ENCODE measurements at regions not wholly inside any gene's neighbourhood (a gene's known extent, or its start where the extent isn't known, plus 50 kb on each side); places are given as distances from the start of the nearest gene placed in this dataset.

DNA sequence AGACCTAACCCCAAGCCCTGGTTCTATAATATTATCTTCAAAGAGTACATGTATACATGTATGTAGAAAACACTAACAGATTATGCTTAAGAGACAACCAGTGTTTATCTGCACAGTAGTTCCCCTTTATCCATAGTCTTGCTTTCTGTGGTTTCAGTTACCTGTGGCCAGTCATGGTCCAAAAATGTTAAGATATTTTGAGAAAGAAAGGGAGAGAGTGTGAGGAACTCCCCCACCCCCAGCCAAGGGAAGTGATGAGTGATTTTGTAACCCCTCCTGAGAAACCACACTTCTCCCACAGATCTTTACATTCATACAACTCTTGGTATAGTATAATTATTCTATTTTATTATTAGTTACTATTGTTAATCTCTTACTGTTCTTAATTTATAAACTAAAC is 77.3 kb upstream of the CNTN1 start:
- TF ChIP-seq, protein P1, sequence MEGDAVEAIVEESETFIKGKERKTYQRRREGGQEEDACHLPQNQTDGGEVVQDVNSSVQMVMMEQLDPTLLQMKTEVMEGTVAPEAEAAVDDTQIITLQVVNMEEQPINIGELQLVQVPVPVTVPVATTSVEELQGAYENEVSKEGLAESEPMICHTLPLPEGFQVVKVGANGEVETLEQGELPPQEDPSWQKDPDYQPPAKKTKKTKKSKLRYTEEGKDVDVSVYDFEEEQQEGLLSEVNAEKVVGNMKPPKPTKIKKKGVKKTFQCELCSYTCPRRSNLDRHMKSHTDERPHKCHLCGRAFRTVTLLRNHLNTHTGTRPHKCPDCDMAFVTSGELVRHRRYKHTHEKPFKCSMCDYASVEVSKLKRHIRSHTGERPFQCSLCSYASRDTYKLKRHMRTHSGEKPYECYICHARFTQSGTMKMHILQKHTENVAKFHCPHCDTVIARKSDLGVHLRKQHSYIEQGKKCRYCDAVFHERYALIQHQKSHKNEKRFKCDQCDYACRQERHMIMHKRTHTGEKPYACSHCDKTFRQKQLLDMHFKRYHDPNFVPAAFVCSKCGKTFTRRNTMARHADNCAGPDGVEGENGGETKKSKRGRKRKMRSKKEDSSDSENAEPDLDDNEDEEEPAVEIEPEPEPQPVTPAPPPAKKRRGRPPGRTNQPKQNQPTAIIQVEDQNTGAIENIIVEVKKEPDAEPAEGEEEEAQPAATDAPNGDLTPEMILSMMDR (conservative IDR thresholded peaks at IDR 0.05; ENCODE audit: low read depth in 2 of 2), result no peak
- TF ChIP-seq EZH2 (IDR thresholded peaks at IDR 0.05; ENCODE audit: low read depth, unreplicated experiment) (no peak), POLR2AphosphoS5 (IDR thresholded peaks at IDR 0.05; ENCODE audit: low read depth) (no peak), EZH2phosphoT487 (IDR thresholded peaks at IDR 0.05; ENCODE audit: unreplicated experiment) (no peak), CREB1 (CRISPR knock-in tag; IDR thresholded peaks at IDR 0.05; ENCODE audit: low read depth) (no peak), STAT1 (IDR thresholded peaks at IDR 0.05; ENCODE audit: unreplicated experiment) (no peak)
- TF ChIP-seq, protein P2, sequence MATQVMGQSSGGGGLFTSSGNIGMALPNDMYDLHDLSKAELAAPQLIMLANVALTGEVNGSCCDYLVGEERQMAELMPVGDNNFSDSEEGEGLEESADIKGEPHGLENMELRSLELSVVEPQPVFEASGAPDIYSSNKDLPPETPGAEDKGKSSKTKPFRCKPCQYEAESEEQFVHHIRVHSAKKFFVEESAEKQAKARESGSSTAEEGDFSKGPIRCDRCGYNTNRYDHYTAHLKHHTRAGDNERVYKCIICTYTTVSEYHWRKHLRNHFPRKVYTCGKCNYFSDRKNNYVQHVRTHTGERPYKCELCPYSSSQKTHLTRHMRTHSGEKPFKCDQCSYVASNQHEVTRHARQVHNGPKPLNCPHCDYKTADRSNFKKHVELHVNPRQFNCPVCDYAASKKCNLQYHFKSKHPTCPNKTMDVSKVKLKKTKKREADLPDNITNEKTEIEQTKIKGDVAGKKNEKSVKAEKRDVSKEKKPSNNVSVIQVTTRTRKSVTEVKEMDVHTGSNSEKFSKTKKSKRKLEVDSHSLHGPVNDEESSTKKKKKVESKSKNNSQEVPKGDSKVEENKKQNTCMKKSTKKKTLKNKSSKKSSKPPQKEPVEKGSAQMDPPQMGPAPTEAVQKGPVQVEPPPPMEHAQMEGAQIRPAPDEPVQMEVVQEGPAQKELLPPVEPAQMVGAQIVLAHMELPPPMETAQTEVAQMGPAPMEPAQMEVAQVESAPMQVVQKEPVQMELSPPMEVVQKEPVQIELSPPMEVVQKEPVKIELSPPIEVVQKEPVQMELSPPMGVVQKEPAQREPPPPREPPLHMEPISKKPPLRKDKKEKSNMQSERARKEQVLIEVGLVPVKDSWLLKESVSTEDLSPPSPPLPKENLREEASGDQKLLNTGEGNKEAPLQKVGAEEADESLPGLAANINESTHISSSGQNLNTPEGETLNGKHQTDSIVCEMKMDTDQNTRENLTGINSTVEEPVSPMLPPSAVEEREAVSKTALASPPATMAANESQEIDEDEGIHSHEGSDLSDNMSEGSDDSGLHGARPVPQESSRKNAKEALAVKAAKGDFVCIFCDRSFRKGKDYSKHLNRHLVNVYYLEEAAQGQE (IDR thresholded peaks at IDR 0.05; ENCODE audit: unreplicated experiment), result no peak
- TF ChIP-seq, protein P3, sequence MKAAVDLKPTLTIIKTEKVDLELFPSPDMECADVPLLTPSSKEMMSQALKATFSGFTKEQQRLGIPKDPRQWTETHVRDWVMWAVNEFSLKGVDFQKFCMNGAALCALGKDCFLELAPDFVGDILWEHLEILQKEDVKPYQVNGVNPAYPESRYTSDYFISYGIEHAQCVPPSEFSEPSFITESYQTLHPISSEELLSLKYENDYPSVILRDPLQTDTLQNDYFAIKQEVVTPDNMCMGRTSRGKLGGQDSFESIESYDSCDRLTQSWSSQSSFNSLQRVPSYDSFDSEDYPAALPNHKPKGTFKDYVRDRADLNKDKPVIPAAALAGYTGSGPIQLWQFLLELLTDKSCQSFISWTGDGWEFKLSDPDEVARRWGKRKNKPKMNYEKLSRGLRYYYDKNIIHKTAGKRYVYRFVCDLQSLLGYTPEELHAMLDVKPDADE (IDR thresholded peaks at IDR 0.05), result no peak
- TF ChIP-seq, protein P4, sequence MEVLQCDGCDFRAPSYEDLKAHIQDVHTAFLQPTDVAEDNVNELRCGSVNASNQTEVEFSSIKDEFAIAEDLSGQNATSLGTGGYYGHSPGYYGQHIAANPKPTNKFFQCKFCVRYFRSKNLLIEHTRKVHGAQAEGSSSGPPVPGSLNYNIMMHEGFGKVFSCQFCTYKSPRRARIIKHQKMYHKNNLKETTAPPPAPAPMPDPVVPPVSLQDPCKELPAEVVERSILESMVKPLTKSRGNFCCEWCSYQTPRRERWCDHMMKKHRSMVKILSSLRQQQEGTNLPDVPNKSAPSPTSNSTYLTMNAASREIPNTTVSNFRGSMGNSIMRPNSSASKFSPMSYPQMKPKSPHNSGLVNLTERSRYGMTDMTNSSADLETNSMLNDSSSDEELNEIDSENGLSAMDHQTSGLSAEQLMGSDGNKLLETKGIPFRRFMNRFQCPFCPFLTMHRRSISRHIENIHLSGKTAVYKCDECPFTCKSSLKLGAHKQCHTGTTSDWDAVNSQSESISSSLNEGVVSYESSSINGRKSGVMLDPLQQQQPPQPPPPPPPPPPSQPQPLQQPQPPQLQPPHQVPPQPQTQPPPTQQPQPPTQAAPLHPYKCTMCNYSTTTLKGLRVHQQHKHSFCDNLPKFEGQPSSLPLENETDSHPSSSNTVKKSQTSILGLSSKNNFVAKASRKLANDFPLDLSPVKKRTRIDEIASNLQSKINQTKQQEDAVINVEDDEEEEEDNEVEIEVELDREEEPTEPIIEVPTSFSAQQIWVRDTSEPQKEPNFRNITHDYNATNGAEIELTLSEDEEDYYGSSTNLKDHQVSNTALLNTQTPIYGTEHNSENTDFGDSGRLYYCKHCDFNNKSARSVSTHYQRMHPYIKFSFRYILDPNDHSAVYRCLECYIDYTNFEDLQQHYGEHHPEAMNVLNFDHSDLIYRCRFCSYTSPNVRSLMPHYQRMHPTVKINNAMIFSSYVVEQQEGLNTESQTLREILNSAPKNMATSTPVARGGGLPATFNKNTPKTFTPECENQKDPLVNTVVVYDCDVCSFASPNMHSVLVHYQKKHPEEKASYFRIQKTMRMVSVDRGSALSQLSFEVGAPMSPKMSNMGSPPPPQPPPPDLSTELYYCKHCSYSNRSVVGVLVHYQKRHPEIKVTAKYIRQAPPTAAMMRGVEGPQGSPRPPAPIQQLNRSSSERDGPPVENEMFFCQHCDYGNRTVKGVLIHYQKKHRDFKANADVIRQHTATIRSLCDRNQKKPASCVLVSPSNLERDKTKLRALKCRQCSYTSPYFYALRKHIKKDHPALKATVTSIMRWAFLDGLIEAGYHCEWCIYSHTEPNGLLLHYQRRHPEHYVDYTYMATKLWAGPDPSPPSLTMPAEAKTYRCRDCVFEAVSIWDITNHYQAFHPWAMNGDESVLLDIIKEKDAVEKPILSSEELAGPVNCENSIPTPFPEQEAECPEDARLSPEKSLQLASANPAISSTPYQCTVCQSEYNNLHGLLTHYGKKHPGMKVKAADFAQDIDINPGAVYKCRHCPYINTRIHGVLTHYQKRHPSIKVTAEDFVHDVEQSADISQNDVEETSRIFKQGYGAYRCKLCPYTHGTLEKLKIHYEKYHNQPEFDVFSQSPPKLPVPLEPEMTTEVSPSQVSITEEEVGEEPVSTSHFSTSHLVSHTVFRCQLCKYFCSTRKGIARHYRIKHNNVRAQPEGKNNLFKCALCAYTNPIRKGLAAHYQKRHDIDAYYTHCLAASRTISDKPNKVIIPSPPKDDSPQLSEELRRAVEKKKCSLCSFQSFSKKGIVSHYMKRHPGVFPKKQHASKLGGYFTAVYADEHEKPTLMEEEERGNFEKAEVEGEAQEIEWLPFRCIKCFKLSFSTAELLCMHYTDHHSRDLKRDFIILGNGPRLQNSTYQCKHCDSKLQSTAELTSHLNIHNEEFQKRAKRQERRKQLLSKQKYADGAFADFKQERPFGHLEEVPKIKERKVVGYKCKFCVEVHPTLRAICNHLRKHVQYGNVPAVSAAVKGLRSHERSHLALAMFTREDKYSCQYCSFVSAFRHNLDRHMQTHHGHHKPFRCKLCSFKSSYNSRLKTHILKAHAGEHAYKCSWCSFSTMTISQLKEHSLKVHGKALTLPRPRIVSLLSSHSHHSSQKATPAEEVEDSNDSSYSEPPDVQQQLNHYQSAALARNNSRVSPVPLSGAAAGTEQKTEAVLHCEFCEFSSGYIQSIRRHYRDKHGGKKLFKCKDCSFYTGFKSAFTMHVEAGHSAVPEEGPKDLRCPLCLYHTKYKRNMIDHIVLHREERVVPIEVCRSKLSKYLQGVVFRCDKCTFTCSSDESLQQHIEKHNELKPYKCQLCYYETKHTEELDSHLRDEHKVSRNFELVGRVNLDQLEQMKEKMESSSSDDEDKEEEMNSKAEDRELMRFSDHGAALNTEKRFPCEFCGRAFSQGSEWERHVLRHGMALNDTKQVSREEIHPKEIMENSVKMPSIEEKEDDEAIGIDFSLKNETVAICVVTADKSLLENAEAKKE (CRISPR knock-in tag; IDR thresholded peaks at IDR 0.05), result no peak

All from GM23338 (cell line).